Naive B cell (primary cell): ENCODE measurements at regions not wholly inside any gene's neighbourhood (a gene's known extent, or its start where the extent isn't known, plus 50 kb on each side); places are given as distances from the start of the nearest gene placed in this dataset.

Source experiments
- ATAC-seq, 2 donors: fragments of 150-1000 bp; cut with Tn5 transposase; 2 replicates each; pipeline ENCODE4 v1.10.0; 2021; ENCODE audit warnings: low read depth in 2 of 2, mild to moderate bottlenecking in 2 of 2, moderate library complexity in 2 of 2
- DNase-seq: peaks from one replicate; pipeline ENCODE4 v3.0.0; 2022
- H3K27ac Mint-ChIP-seq, 6 donors: one replicate each; pipeline ENCODE4 v1.8.0; 2020 to 2022; ENCODE audit warnings: mild to moderate bottlenecking in 6 of 6, mixed read lengths in 6 of 6, moderate library complexity in 5 of 6, inconsistent platforms in 2 of 6
- H3K27me3 Mint-ChIP-seq, 3 donors: one replicate each; pipeline ENCODE4 v1.8.0; 2021 to 2022; ENCODE audit warnings: mixed read lengths in 3 of 3, mild to moderate bottlenecking in 1 of 3
- H3K36me3 Mint-ChIP-seq, 2 donors: one replicate each; pipeline ENCODE4 v1.8.0; 2020 to 2022; ENCODE audit warnings: mixed read lengths in 2 of 2, inconsistent platforms in 1 of 2, mild to moderate bottlenecking in 1 of 2
- H3K4me1 Mint-ChIP-seq, 3 donors: one replicate each; pipeline ENCODE4 v1.8.0; 2020 to 2022; ENCODE audit warnings: mixed read lengths in 3 of 3, inconsistent platforms in 1 of 3, mild to moderate bottlenecking in 1 of 3, moderate library complexity in 1 of 3
- H3K4me3 Mint-ChIP-seq, 8 donors: one replicate each; pipeline ENCODE4 v1.8.0; 2020 to 2022; ENCODE audit warnings: mild to moderate bottlenecking in 8 of 8, mixed read lengths in 8 of 8, moderate library complexity in 8 of 8, inconsistent platforms in 2 of 8
- H3K9me3 Mint-ChIP-seq, 7 donors: one replicate each; pipeline ENCODE4 v1.8.0; 2020 to 2022; ENCODE audit warnings: mixed read lengths in 7 of 7, mild to moderate bottlenecking in 5 of 7, inconsistent platforms in 2 of 7, moderate library complexity in 1 of 7

GRCh38 chr10:4506095-4506494, 319.9 kb upstream of the AKR1E2 start:
- Mint-ChIP-seq H3K4me1 (no peaks in the 10 kb centered on the region), H3K27ac (no peak overlapping the region), H3K9me3 (no peaks in the 10 kb centered on the region), H3K27me3 (peaks cover 0 to 7% (median 4%) of the 10 kb centered on the region in 3 donors), H3K36me3 (no peaks in the 10 kb centered on the region), H3K4me3 (no peak overlapping the region)
- DNase-seq = no peak
- ATAC-seq = no peak

DNA sequence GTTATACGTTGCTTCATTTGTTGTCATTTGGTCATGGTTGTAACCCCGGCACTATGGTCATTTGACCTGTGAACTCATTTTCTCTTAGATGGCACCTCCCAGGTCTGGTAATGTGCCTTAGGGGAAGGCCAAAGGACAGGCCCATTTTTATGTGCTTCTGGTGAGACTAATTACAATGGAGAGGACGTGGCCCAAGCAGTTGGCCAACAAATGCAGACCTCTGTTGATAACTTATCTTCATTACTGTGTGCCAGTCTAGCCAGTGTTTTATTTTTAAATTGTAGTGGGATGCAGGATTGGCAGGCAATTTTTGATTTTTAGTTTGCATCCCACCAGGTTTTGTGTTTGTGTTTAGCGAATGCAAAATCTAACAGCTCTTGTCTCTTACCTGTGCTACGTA, 321.5 kb upstream of the AKR1E2 start:
- H3K27me3 Mint-ChIP-seq = peaks cover 0 to 7% (median 4%) of the 10 kb centered on the region in 3 donors
- no peaks in the 10 kb centered on the region for H3K4me1 Mint-ChIP-seq

GRCh38 chr10:4503076-4503475, 322.9 kb upstream of the AKR1E2 start:
- no peak overlapping the region for H3K4me3 Mint-ChIP-seq
- H3K36me3 Mint-ChIP-seq = no peaks in the 10 kb centered on the region
- no peak for DNase-seq
- H3K27ac Mint-ChIP-seq = peak overlapping the region in 1 of 6 donors; percentile 21
- no peak for ATAC-seq
- H3K4me1 Mint-ChIP-seq = no peaks in the 10 kb centered on the region
- no peaks in the 10 kb centered on the region for H3K27me3 Mint-ChIP-seq
- H3K9me3 Mint-ChIP-seq = no peaks in the 10 kb centered on the region

More for the DNA sequence above, 321.5 kb upstream of the AKR1E2 start:
- Mint-ChIP-seq H3K27ac (no peak overlapping the region), H3K4me3 (no peak overlapping the region), H3K36me3 (no peaks in the 10 kb centered on the region), H3K9me3 (no peaks in the 10 kb centered on the region)
- ATAC-seq = no peak
- DNase-seq = no peak

- no peak overlapping the region for H3K4me3 Mint-ChIP-seq
- ATAC-seq (no peak), DNase-seq (no peak)
- H3K27ac Mint-ChIP-seq = no peak overlapping the region
- H3K9me3 Mint-ChIP-seq = no peaks in the 10 kb centered on the region
- H3K4me1 Mint-ChIP-seq = no peaks in the 10 kb centered on the region
- H3K27me3 Mint-ChIP-seq = no peaks in the 10 kb centered on the region
- H3K36me3 Mint-ChIP-seq = no peaks in the 10 kb centered on the region
Measured at GRCh38 chr10:4501306-4501705, 324.7 kb upstream of the AKR1E2 start.

GRCh38 chr10:4498711-4499251, 327.2 kb upstream of the AKR1E2 start:
- Mint-ChIP-seq H3K4me1 (no peaks in the 10 kb centered on the region), H3K27me3 (no peaks in the 10 kb centered on the region), H3K9me3 (no peaks in the 10 kb centered on the region), H3K36me3 (no peaks in the 10 kb centered on the region), H3K4me3 (no peak overlapping the region), H3K27ac (no peak overlapping the region)
- no peak for DNase-seq
- ATAC-seq = no peak

DNA sequence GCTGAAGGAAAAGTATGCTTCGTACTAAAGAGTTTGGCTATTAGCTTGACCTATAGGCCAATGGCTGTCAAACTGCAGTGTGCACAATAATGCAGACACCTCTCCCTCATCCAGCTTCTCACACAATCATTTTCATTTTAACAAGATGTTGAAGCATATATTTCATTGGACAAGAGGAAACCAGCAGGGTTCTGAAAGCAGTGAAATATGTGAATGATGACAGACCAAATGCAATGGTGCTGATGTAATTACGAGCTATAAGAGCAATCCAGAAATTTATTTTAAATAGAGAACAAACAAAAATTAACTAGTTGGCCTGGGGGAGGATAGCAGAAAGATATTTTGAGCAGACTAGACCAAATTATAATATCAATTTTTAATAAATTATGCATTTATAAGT, 331.5 kb upstream of the AKR1E2 start:
- Mint-ChIP-seq H3K4me3 (no peak overlapping the region), H3K36me3 (no peaks in the 10 kb centered on the region), H3K4me1 (no peaks in the 10 kb centered on the region), H3K27ac (no peak overlapping the region), H3K9me3 (peaks cover 0 to 3% (median 0%) of the 10 kb centered on the region in 7 donors), H3K27me3 (peaks cover 0 to 6% (median 0%) of the 10 kb centered on the region in 3 donors)
- ATAC-seq (no peak), DNase-seq (no peak)

DNA sequence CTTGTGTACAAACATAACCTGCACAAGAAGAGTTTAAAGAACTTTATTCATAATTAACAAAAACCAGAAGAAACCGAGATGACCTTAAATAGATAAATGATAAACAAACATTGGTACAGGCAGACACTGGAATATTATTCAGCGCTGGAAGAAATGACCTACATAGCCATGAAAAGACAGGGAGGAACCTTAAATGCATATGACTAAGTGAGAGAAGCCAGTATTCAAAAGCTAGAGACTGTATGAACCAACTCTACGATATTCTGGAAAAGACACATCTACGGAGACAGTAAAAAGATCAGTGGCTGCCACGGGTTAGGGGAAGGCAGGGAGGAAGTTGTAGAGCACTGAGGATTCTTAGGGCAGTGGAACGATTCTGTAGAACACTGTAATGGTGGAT, 333.8 kb upstream of the AKR1E2 start:
- ATAC-seq = no peak
- peaks cover 3 to 16% (median 8%) of the 10 kb centered on the region in 3 donors for H3K27me3 Mint-ChIP-seq
- H3K4me3 Mint-ChIP-seq = no peak overlapping the region
- H3K36me3 Mint-ChIP-seq = no peaks in the 10 kb centered on the region
- H3K27ac Mint-ChIP-seq = no peak overlapping the region
- no peaks in the 10 kb centered on the region for H3K4me1 Mint-ChIP-seq
- peaks cover 0 to 3% (median 0%) of the 10 kb centered on the region in 7 donors for H3K9me3 Mint-ChIP-seq
- DNase-seq = no peak

DNA sequence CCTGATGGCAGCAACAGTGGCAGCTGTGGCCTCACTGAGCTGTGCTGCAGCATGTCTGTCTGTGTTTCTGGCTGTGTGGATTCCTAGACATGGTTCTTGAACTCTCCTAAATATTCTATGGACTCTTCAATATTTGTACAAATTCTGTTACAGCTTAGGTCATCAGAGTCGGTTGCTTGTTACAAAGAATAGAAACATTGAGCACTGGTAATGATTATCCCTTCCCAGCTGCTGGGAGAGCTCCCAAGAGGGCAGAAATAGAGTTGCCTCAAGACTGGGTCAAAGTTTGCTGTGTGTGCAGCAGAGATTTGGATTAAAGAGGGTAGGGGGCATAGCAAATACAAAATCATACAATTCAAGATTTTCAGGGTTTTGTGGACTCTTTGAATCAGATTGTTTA, 337.1 kb upstream of the AKR1E2 start:
- Mint-ChIP-seq H3K9me3 (peaks cover 0 to 3% (median 0%) of the 10 kb centered on the region in 7 donors), H3K4me1 (no peaks in the 10 kb centered on the region), H3K36me3 (no peaks in the 10 kb centered on the region), H3K4me3 (no peak overlapping the region), H3K27ac (no peak overlapping the region), H3K27me3 (peaks cover 8 to 16% (median 9%) of the 10 kb centered on the region in 3 donors)
- ATAC-seq = no peak
- no peak for DNase-seq

- Mint-ChIP-seq H3K4me3 (no peak overlapping the region), H3K27me3 (peaks cover 8 to 12% (median 10%) of the 10 kb centered on the region in 3 donors), H3K36me3 (no peaks in the 10 kb centered on the region)
Measured at GRCh38 chr10:4485636-4486035, 340.4 kb upstream of the AKR1E2 start.

DNA sequence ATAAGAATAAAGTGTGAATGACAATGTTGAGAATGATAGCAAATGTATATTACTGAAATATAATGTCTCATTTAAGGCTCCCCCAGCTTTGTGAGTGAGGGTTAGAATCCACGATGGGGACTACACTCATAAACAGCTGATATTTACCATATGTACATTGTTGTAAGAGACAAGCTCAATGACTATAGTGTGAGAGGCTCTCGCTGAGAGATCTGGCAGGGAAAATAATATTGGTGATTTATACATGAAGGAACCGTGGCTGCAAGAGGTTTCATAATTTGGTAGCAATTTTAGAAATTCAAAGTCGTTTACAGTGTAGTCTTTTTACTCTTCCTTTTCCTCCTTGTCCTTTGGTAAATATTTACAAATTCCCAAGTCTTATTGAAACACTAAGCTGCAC, 342.2 kb upstream of the AKR1E2 start:
- Mint-ChIP-seq H3K9me3 (peaks cover 0 to 10% (median 1%) of the 10 kb centered on the region in 7 donors), H3K27ac (no peak overlapping the region), H3K36me3 (no peaks in the 10 kb centered on the region), H3K4me1 (no peaks in the 10 kb centered on the region), H3K4me3 (no peak overlapping the region), H3K27me3 (peaks cover 6 to 12% (median 8%) of the 10 kb centered on the region in 3 donors)
- DNase-seq (no peak), ATAC-seq (no peak)

More at GRCh38 chr10:4485636-4486035, 340.4 kb upstream of the AKR1E2 start:
- ATAC-seq (no peak), DNase-seq (no peak)
- Mint-ChIP-seq H3K9me3 (no peaks in the 10 kb centered on the region), H3K4me1 (no peaks in the 10 kb centered on the region), H3K27ac (no peak overlapping the region)

DNA sequence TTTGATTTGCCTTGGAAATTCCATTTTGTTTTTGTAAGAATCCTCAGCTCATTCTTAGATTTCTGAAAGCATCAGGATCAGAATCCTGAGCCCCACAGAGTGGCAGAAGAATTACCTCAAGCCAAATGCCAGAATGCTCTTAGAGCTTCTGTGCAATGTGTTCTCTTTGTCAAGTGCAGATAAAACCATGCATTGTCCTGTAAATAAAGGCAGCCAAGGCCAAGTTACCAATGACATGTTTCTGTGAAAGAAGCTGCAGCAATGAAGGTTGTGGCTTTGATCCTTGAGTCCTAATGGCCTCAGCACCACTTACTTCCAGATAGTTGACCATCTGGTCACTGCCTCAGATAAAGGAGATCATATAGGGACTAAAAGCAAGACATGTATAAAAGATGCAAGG, 343.3 kb upstream of the AKR1E2 start:
- no peaks in the 10 kb centered on the region for H3K36me3 Mint-ChIP-seq
- H3K27ac Mint-ChIP-seq = no peak overlapping the region
- no peak overlapping the region for H3K4me3 Mint-ChIP-seq
- ATAC-seq = no peak
- H3K9me3 Mint-ChIP-seq = peaks cover 0 to 10% (median 1%) of the 10 kb centered on the region in 7 donors
- peaks cover 2 to 9% (median 3%) of the 10 kb centered on the region in 3 donors for H3K27me3 Mint-ChIP-seq
- no peak for DNase-seq
- H3K4me1 Mint-ChIP-seq = no peaks in the 10 kb centered on the region

DNA sequence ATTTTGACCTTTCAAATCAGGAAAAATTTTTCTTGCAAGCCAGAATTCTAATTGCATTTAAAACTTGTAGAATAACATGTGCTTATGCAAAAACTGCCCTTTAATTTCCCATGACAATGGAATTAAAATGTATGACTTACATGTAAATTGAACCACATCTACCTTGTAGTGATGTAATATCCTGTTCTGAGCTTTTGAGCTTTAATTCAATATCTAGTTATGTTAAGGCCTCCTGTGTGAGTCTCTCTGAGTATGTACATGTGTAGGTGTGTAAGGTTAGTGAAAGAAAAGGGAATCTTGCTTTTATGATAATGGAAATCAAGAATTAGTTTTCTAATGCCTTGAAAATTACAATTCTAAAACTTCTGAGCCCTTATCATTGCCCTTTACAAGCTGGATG, 344.8 kb upstream of the AKR1E2 start:
- Mint-ChIP-seq H3K27me3 (peaks cover 0 to 5% (median 0%) of the 10 kb centered on the region in 3 donors), H3K36me3 (no peaks in the 10 kb centered on the region), H3K9me3 (peaks cover 0 to 10% (median 1%) of the 10 kb centered on the region in 7 donors), H3K4me1 (no peaks in the 10 kb centered on the region), H3K27ac (no peak overlapping the region), H3K4me3 (no peak overlapping the region)
- DNase-seq (no peak), ATAC-seq (no peak)

- H3K27me3 Mint-ChIP-seq = peaks cover 0 to 3% (median 0%) of the 10 kb centered on the region in 3 donors
- ATAC-seq = no peak
- H3K9me3 Mint-ChIP-seq = peaks cover 0 to 10% (median 1%) of the 10 kb centered on the region in 7 donors
- H3K4me1 Mint-ChIP-seq = no peaks in the 10 kb centered on the region
- no peak overlapping the region for H3K4me3 Mint-ChIP-seq
- no peaks in the 10 kb centered on the region for H3K36me3 Mint-ChIP-seq
- no peak for DNase-seq
- no peak overlapping the region for H3K27ac Mint-ChIP-seq
Measured at GRCh38 chr10:4479342-4479741, 346.7 kb upstream of the AKR1E2 start.

DNA sequence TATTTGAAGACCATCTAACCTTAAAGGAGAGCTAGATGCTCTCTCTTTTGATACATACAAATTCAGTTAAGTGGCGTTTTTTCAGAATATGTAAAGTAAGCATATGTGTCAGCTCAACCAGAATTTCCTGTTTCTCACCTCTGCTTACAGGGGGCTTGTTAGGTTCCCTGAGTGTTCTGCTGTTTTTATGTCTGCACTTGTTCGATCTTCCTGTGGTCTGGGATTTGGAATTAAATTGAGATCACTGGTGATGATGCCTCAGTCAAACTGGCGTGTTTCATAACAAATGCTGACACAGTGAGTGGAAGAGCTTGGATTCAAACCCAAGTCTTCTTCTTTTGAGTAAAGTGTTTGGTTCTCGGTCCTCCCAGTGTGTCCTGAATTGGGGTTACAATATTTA, 348.3 kb upstream of the AKR1E2 start:
- Mint-ChIP-seq H3K36me3 (no peaks in the 10 kb centered on the region), H3K9me3 (peaks cover 0 to 10% (median 1%) of the 10 kb centered on the region in 7 donors), H3K27me3 (peaks cover 0 to 10% (median 5%) of the 10 kb centered on the region in 3 donors), H3K4me3 (no peak overlapping the region), H3K4me1 (no peaks in the 10 kb centered on the region), H3K27ac (no peak overlapping the region)
- DNase-seq (no peak), ATAC-seq (no peak)
